ENCODE measurements at regions not wholly inside any gene's neighbourhood (a gene's known extent, or its start where the extent isn't known, plus 50 kb on each side); places are given as distances from the start of the nearest gene placed in this dataset.

DNA sequence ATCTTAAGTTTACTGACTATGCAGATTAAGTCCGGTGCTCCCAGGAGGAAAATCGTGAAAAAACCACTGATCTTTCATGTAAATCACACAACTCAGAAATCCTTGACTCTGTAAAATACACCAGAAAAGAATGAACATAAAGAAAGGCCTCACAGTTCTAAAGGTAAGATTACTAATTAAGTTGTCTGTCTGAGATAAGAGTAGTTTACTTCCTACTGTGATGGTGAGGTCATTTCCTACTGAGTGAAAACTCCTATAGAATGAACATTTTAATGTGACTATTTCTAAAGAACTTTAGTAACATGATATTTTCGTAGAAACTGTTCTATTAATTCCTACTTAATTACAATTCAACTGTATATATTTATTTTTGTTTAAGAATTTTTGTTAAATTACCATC lies 774.4 kb upstream of the CHORDC1 start:
- TF ChIP-seq, protein P1, sequence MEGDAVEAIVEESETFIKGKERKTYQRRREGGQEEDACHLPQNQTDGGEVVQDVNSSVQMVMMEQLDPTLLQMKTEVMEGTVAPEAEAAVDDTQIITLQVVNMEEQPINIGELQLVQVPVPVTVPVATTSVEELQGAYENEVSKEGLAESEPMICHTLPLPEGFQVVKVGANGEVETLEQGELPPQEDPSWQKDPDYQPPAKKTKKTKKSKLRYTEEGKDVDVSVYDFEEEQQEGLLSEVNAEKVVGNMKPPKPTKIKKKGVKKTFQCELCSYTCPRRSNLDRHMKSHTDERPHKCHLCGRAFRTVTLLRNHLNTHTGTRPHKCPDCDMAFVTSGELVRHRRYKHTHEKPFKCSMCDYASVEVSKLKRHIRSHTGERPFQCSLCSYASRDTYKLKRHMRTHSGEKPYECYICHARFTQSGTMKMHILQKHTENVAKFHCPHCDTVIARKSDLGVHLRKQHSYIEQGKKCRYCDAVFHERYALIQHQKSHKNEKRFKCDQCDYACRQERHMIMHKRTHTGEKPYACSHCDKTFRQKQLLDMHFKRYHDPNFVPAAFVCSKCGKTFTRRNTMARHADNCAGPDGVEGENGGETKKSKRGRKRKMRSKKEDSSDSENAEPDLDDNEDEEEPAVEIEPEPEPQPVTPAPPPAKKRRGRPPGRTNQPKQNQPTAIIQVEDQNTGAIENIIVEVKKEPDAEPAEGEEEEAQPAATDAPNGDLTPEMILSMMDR (IDR thresholded peaks at IDR 0.05) = no peak
- no peak for TF ChIP-seq POLR2AphosphoS5 (IDR thresholded peaks at IDR 0.05)
